Endothelial cell of umbilical vein (primary cell): ENCODE measurements at regions not wholly inside any gene's neighbourhood (a gene's known extent, or its start where the extent isn't known, plus 50 kb on each side); places are given as distances from the start of the nearest gene placed in this dataset.

Source experiments
- BruUV-seq: library from RNA; stranded (reverse); fragments of 400-500 nt; replicated peaks from 2 replicates; lab custom pipeline; 2021; lab: Mats Ljungman, UMichigan
- CTCF ChIA-PET: fragments of 300-600, 350-600 bp; sonication (Branson Sonifier 250); formaldehyde crosslinking; loops from one replicate; lab custom pipeline; 2021; ENCODE audit warnings: antibody characterized with exemption, inconsistent platforms; lab: Charles Lee
- POLR2A ChIA-PET: fragments of 300-600, 350-600 bp; sonication (Branson Sonifier 250); formaldehyde crosslinking; loops from one replicate; lab custom pipeline; 2021; ENCODE audit warnings: antibody characterized with exemption, inconsistent platforms; lab: Charles Lee
- DNase-seq: peaks from one replicate; pipeline ENCODE4 v3.0.0-alpha.2; 2011; ENCODE audit warnings: low read depth, low spot score
- FAIRE-seq: peaks from 2 replicates; lab custom pipeline; 2011; peaks lifted over from hg19 to GRCh38; lab: Jason Lieb, UNC
- H2AFZ ChIP-seq: 2 replicates; pipeline ENCODE4 v1.6.0; 2012; ENCODE audit warnings: low read depth, low read length, control low read depth, inconsistent platforms
- H3K27ac ChIP-seq: 2 replicates; pipeline ENCODE4 v1.5.1; 2011; ENCODE audit warnings: low read depth, mild to moderate bottlenecking, control low read depth, low read length, moderate library complexity; ENCODE audit not compliant: insufficient read depth
- H3K27me3 ChIP-seq, 2 experiments: 2 replicates each; pipeline versions ENCODE4 v1.6.0 to v1.6.1; 2011; ENCODE audit warnings: low read length in 2 of 2, mixed read lengths in 1 of 2; ENCODE audit not compliant: control insufficient read depth in 2 of 2, insufficient read depth in 2 of 2
- H3K36me3 ChIP-seq, 2 experiments: 2 replicates in 1 of 2; 3 replicates in 1 of 2; pipeline ENCODE4 v1.5.1; 2011; ENCODE audit warnings: low read length in 2 of 2, mild to moderate bottlenecking in 1 of 2, moderate library complexity in 1 of 2; ENCODE audit not compliant: control insufficient read depth in 2 of 2, insufficient read depth in 2 of 2; ENCODE audit errors: extremely low read depth in 1 of 2
- H3K4me1 ChIP-seq: 3 replicates; pipeline ENCODE4 v1.5.1; 2011; ENCODE audit warnings: mild to moderate bottlenecking, low read length; ENCODE audit not compliant: control insufficient read depth, insufficient read depth; ENCODE audit errors: extremely low read depth
- H3K4me2 ChIP-seq: 2 replicates; pipeline ENCODE4 v1.6.1; 2011; ENCODE audit warnings: low read length, control low read depth, mixed read lengths; ENCODE audit not compliant: insufficient read depth
- H3K4me3 ChIP-seq, 3 experiments: fragments of 200-600 bp in 1 of 3; sonication (generic), shearing (Covaris generic) in 1 of 3; replicated peaks in 1 of 3; 2 replicates each; pipeline ENCODE4 v1.5.1; 2011 to 2016; ENCODE audit warnings: control low read depth in 3 of 3, low read length in 3 of 3, mild to moderate bottlenecking in 2 of 3, inconsistent platforms in 1 of 3, low read depth in 1 of 3, moderate library complexity in 1 of 3; ENCODE audit not compliant: insufficient read depth in 1 of 3
- H3K79me2 ChIP-seq: 2 replicates; pipeline ENCODE4 v1.6.0; 2012; ENCODE audit warnings: low read length, inconsistent platforms; ENCODE audit not compliant: control insufficient read depth, insufficient read depth
- H3K9ac ChIP-seq: replicated peaks from 2 replicates; pipeline ENCODE3; 2011; ENCODE audit warnings: low read length, control low read depth; ENCODE audit not compliant: insufficient read depth; ENCODE audit errors: extremely low read depth
- H3K9me1 ChIP-seq: replicated peaks from 3 replicates; pipeline ENCODE4 v1.6.0; 2011; ENCODE audit warnings: mild to moderate bottlenecking, low read length; ENCODE audit not compliant: control insufficient read depth, insufficient read depth; ENCODE audit errors: extremely low read depth
- H3K9me3 ChIP-seq: replicated peaks from 2 replicates; pipeline ENCODE4 v1.5.1; 2012; ENCODE audit warnings: low read length, inconsistent platforms; ENCODE audit not compliant: control insufficient read depth, insufficient read depth
- H4K20me1 ChIP-seq: replicated peaks from 2 replicates; pipeline ENCODE3; 2011; ENCODE audit warnings: mild to moderate bottlenecking, low read length; ENCODE audit not compliant: control insufficient read depth, insufficient read depth; ENCODE audit errors: extremely low read depth
- CTCF ChIP-seq, 2 donors: IDR thresholded peaks; 1 replicate in 1 of 2; 2 replicates in 1 of 2; pipeline ENCODE4 v1.5.1; 2011; ENCODE audit warnings: low read length in 2 of 2, mild to moderate bottlenecking in 2 of 2, moderate library complexity in 2 of 2, control low read depth in 1 of 2, inconsistent platforms in 1 of 2, low read depth in 1 of 2; ENCODE audit not compliant: insufficient read depth in 1 of 2; ENCODE audit errors: extremely low read depth in 1 of 2
- EZH2 ChIP-seq: IDR thresholded peaks from 2 replicates; pipeline ENCODE4 v1.6.1; 2012; ENCODE audit warnings: borderline replicate concordance, low read depth, mild to moderate bottlenecking, moderate library complexity, low read length, inconsistent platforms; ENCODE audit not compliant: severe bottlenecking
- FOS ChIP-seq: IDR thresholded peaks from 2 replicates; pipeline ENCODE4 v1.6.1; 2011; ENCODE audit warnings: mild to moderate bottlenecking, low read length, moderate library complexity, borderline replicate concordance; ENCODE audit not compliant: insufficient read depth
- GATA2 ChIP-seq: IDR thresholded peaks from 2 replicates; pipeline ENCODE4 v1.7.0; 2011; ENCODE audit warnings: low read depth, mild to moderate bottlenecking, moderate library complexity, mixed read lengths, low read length; ENCODE audit not compliant: insufficient read length, insufficient read depth
- JUN ChIP-seq: IDR thresholded peaks from 2 replicates; pipeline ENCODE4 v1.6.1; 2011; ENCODE audit warnings: borderline replicate concordance, low read depth; ENCODE audit not compliant: insufficient read length, insufficient read depth
- MAX ChIP-seq: IDR thresholded peaks from 2 replicates; pipeline ENCODE4 v1.6.1; 2011; ENCODE audit not compliant: insufficient read depth, insufficient read length
- MYC ChIP-seq: IDR thresholded peaks from one replicate; pipeline ENCODE4 v1.6.1; 2011; ENCODE audit warnings: mild to moderate bottlenecking, low read depth, low read length
- POLR2A ChIP-seq: IDR thresholded peaks from 2 replicates; pipeline ENCODE4 v1.6.1; 2012; ENCODE audit warnings: low read depth, mild to moderate bottlenecking, control low read depth, low read length
- POLR2AphosphoS5 ChIP-seq: IDR thresholded peaks from 2 replicates; pipeline ENCODE4 v1.6.1; 2012; ENCODE audit warnings: low read depth, mild to moderate bottlenecking, control low read depth, low read length, moderate library complexity; ENCODE audit not compliant: insufficient read depth
- dilution Hi-C: fragments of 300-500 bp; cut with MboI; formaldehyde crosslinking; loops from one replicate; pipeline ENCODE4 v1.15.0; 2019; ENCODE audit warnings: low sequenced_read_pairs; ENCODE audit not compliant: extremely low pct_ligation_motif_present
- intact Hi-C: fragments of 100-400 bp; cut with micrococcal nuclease; formaldehyde crosslinking; loops from one replicate; pipeline ENCODE4 v1.10.0; 2022

- Histone ChIP-seq H3K79me2 (no peaks in the 10 kb centered on the region), H3K27ac (no peak overlapping the region), H3K4me1 (peaks cover 12% of the 10 kb centered on the region), H3K27me3 (no peaks in the 10 kb centered on the region), H3K9me1 (no peaks in the 10 kb centered on the region), H2AFZ (no peak overlapping the region), H3K9me3 (no peaks in the 10 kb centered on the region), H4K20me1 (no peaks in the 10 kb centered on the region), H3K4me3 (no peak overlapping the region), H3K4me2 (no peak overlapping the region), H3K9ac (no peak overlapping the region), H3K36me3 (no peaks in the 10 kb centered on the region)
- intact Hi-C loops, result no loop called here
- ChIA-PET CTCF (no interaction called here), POLR2A (no interaction called here)
- BruUV-seq, result no TSS peak
- dilution Hi-C loops, result no loop called here
- no peak for FAIRE-seq
- no peak for DNase-seq
- no peak for TF ChIP-seq EZH2
These were observed 171.1 kb downstream of the RHOU start for GRCh38 chr1:228906223-228906860.

- dilution Hi-C loops (no loop called here), intact Hi-C loops (no loop called here)
- DNase-seq (no peak), FAIRE-seq (no peak)
- no peak overlapping the region for H3K4me2 ChIP-seq
- no peak for TF ChIP-seq GATA2
- TF ChIP-seq POLR2AphosphoS5, result no peak
- no peak for TF ChIP-seq MAX
- no peak for TF ChIP-seq POLR2A
- no peak for TF ChIP-seq EZH2
- no peak for TF ChIP-seq FOS
- no peak for TF ChIP-seq JUN
- TF ChIP-seq MYC, result no peak
- TF ChIP-seq CTCF (IDR thresholded peaks at IDR 0.05; ENCODE audit: extremely low read depth in 1 of 2, insufficient read depth in 1 of 2, low read depth in 1 of 2, low read length in 2 of 2), result no peak
- no peak overlapping the region for H2AFZ ChIP-seq
- no TSS peak for BruUV-seq
- H3K36me3 ChIP-seq, result no peaks in the 10 kb centered on the region
- CTCF ChIA-PET, result interaction anchor here (0.7 to 1.2 kb wide), 2 partner anchors 8 to 9 kb away, joined by 3 read pairs; no protein-coding TSS in a partner anchor
- H3K27me3 ChIP-seq, result no peaks in the 10 kb centered on the region
- H3K9ac ChIP-seq, result no peak overlapping the region
- H4K20me1 ChIP-seq, result no peaks in the 10 kb centered on the region
- POLR2A ChIA-PET, result no interaction called here
- H3K9me1 ChIP-seq, result no peaks in the 10 kb centered on the region
- H3K27ac ChIP-seq, result no peak overlapping the region
- no peaks in the 10 kb centered on the region for H3K9me3 ChIP-seq
- H3K4me3 ChIP-seq, result no peak overlapping the region
- no peaks in the 10 kb centered on the region for H3K79me2 ChIP-seq
- H3K4me1 ChIP-seq, result no peaks in the 10 kb centered on the region
These were observed 176.2 kb downstream of the RHOU start for GRCh38 chr1:228911225-228912210.
